ENCODE measurements at regions not wholly inside any gene's neighbourhood (a gene's known extent, or its start where the extent isn't known, plus 50 kb on each side); places are given as distances from the start of the nearest gene placed in this dataset.

DNA sequence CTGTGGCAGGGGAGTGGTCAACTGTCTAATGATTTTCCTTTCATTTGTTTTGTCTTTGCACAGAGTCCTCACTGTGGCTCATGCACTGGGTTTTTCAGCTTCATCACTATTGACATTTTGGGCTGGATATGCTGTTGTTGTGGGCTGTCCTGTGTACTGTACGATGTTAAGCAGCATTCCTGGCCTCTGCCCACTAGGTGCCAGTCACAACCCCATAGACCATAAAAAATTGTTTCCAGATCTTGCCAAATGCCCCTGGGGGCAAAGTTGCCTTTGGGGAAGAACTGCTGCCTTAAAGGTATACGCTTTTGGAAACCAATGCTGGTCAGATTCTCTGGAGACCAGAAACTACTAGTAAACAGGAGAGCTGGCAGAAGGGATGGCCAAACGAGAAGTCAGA, 310.4 kb downstream of the SPRY2 start:
- TF ChIP-seq, protein P1, sequence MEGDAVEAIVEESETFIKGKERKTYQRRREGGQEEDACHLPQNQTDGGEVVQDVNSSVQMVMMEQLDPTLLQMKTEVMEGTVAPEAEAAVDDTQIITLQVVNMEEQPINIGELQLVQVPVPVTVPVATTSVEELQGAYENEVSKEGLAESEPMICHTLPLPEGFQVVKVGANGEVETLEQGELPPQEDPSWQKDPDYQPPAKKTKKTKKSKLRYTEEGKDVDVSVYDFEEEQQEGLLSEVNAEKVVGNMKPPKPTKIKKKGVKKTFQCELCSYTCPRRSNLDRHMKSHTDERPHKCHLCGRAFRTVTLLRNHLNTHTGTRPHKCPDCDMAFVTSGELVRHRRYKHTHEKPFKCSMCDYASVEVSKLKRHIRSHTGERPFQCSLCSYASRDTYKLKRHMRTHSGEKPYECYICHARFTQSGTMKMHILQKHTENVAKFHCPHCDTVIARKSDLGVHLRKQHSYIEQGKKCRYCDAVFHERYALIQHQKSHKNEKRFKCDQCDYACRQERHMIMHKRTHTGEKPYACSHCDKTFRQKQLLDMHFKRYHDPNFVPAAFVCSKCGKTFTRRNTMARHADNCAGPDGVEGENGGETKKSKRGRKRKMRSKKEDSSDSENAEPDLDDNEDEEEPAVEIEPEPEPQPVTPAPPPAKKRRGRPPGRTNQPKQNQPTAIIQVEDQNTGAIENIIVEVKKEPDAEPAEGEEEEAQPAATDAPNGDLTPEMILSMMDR (optimal IDR thresholded peaks at IDR 0.05 in 1 of 3, IDR thresholded peaks at IDR 0.05 in 1 of 3, conservative IDR thresholded peaks at IDR 0.05 in 1 of 3; ENCODE audit: extremely low read depth in 1 of 3, insufficient read depth in 2 of 3, low read length in 3 of 3): peak; percentile 42 to 66 (median 55)
- no peak for TF ChIP-seq EZH2 (IDR thresholded peaks at IDR 0.05; ENCODE audit: low read length)

Data from keratinocyte (primary cell).